ENCODE measurements at regions not wholly inside any gene's neighbourhood (a gene's known extent, or its start where the extent isn't known, plus 50 kb on each side); places are given as distances from the start of the nearest gene placed in this dataset.

DNA sequence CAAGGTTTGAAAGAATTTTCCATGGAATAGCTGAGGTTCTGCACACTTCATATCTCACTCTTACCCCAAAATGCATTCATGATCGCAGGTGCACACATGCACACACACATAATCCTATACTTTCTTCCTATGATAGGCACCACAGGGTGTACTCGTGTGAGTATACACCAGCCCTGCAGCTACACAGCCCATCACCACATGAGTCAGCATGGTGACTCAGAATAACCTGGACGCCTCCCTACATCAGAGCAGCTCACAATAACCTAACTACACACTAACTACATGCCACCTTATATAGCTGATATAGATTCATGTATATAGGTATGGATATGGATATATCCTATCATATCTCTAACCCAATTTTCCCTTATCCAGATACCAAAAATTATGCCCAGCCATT lies 850.2 kb upstream of the TMEM132C start:
- Histone ChIP-seq H3K4me3 (no peak overlapping the region), H3K4me1 (replicated peaks) (no peaks in the 10 kb centered on the region), H3K27me3 (replicated peaks; ENCODE audit: insufficient read depth) (no peaks in the 10 kb centered on the region), H3K27ac (no peak overlapping the region), H3K36me3 (no peaks in the 10 kb centered on the region), H3K9me3 (no peaks in the 10 kb centered on the region)
- DNase-seq (ENCODE audit: low spot score), result no peak
- intact Hi-C loops (cut with DNase I), result no loop called here
- 93% methylated on average over 3 of the region's 3 CpGs for WGBS
- TF ChIP-seq POLR2AphosphoS5 (IDR thresholded peaks at IDR 0.05) (no peak), POLR2A (IDR thresholded peaks at IDR 0.05) (no peak)
- TF ChIP-seq, protein P1, sequence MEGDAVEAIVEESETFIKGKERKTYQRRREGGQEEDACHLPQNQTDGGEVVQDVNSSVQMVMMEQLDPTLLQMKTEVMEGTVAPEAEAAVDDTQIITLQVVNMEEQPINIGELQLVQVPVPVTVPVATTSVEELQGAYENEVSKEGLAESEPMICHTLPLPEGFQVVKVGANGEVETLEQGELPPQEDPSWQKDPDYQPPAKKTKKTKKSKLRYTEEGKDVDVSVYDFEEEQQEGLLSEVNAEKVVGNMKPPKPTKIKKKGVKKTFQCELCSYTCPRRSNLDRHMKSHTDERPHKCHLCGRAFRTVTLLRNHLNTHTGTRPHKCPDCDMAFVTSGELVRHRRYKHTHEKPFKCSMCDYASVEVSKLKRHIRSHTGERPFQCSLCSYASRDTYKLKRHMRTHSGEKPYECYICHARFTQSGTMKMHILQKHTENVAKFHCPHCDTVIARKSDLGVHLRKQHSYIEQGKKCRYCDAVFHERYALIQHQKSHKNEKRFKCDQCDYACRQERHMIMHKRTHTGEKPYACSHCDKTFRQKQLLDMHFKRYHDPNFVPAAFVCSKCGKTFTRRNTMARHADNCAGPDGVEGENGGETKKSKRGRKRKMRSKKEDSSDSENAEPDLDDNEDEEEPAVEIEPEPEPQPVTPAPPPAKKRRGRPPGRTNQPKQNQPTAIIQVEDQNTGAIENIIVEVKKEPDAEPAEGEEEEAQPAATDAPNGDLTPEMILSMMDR (IDR thresholded peaks at IDR 0.05), result no peak

DNA sequence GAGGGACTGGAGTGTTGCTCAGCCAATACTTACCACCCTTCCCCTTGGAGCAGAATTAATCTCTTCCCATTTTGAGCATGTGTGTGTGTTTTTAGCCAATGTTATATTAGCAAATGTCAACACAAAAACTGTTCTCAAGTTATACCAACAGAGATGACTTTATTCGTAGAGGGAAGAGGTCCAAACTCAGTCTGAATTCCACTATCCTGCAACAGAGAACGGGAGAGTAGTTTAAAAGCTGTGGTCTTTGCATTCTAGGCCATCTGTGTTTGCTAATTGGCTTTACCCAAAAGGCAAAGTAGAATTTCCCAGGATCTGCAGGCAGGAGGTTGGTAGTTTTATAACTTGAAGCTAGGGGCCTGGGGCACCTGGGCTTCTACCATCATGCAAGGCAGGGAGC lies 847.9 kb upstream of the TMEM132C start:
- DNase-seq (ENCODE audit: low spot score), result no peak
- TF ChIP-seq POLR2AphosphoS5 (IDR thresholded peaks at IDR 0.05), result no peak
- no peak for TF ChIP-seq POLR2A (IDR thresholded peaks at IDR 0.05)
- TF ChIP-seq, protein P1 (IDR thresholded peaks at IDR 0.05), result no peak
- H3K36me3 ChIP-seq, result no peaks in the 10 kb centered on the region
- H3K9me3 ChIP-seq, result no peaks in the 10 kb centered on the region
- intact Hi-C loops (cut with DNase I), result no loop called here
- H3K4me1 ChIP-seq (replicated peaks), result no peaks in the 10 kb centered on the region
- no peaks in the 10 kb centered on the region for H3K27me3 ChIP-seq (replicated peaks; ENCODE audit: insufficient read depth)
- no peak overlapping the region for H3K4me3 ChIP-seq
- 83% methylated on average over 2 of the region's 2 CpGs for WGBS
- H3K27ac ChIP-seq, result no peak overlapping the region

DNA sequence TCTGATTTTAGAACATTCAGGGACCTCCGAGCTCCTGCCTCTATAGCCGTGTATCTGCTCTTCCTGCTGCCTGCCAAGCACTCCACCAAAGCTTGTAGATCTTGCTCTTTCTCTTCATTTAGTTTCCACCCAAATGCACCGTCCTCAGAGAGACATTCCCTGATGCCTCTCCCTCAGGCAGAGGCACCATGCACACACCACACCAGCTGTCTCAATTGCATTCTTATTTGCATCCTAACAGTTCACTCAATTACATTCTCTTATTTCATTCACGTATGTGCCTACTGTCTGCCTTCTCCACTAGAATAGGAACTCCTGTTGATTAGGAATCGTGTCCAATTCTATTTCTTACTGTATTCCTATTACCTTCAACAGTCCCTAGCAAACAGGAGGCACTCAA lies 845.4 kb upstream of the TMEM132C start:
- intact Hi-C loops (cut with DNase I), result no loop called here
- H3K27me3 ChIP-seq (replicated peaks; ENCODE audit: insufficient read depth), result no peaks in the 10 kb centered on the region
- DNase-seq (ENCODE audit: low spot score), result no peak
- 83% methylated on average over 5 of the region's 5 CpGs for WGBS
- TF ChIP-seq POLR2A (IDR thresholded peaks at IDR 0.05) (no peak), POLR2AphosphoS5 (IDR thresholded peaks at IDR 0.05) (no peak)
- TF ChIP-seq, protein P1 (IDR thresholded peaks at IDR 0.05), result no peak
- H3K9me3 ChIP-seq, result no peaks in the 10 kb centered on the region
- H3K36me3 ChIP-seq, result no peaks in the 10 kb centered on the region
- no peak overlapping the region for H3K4me3 ChIP-seq
- no peak overlapping the region for H3K27ac ChIP-seq
- no peaks in the 10 kb centered on the region for H3K4me1 ChIP-seq (replicated peaks)

DNA sequence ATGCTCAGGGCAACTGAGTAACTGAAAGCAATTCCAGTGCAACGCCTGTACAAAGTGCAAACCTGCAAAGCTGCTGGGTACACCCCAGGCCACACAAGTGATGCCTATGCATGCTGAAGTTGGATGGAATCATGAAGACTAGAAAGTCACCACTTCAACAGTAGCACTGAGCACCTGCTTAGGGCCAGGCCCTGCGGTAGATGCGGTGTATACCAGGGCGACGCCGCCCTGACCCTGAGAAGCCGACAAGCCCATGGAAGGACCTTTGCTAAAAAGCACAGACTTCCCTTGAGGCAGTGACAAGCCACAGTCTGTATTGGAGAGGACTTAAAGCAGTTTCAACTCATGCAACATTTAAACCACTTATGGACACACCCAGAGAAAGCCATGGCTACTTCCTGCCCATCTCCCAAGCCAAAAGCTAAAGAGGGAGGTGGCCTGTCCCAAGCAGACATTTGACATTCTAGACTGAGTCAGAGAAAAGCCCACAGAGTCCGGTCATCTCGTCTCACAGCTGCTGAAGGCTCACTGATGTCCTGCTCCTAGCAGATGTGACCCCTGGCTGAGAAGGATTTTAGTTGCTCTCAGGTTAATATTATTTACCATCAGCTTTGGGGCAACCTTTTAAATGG lies 843.9 kb upstream of the TMEM132C start:
- no peak overlapping the region for H3K4me3 ChIP-seq
- no peaks in the 10 kb centered on the region for H3K4me1 ChIP-seq (replicated peaks)
- no peak for DNase-seq (ENCODE audit: low spot score)
- no peak overlapping the region for H3K27ac ChIP-seq
- H3K9me3 ChIP-seq, result no peaks in the 10 kb centered on the region
- no peaks in the 10 kb centered on the region for H3K36me3 ChIP-seq
- intact Hi-C loops (cut with DNase I), result no loop called here
- WGBS, result 84% methylated on average over 9 of the region's 9 CpGs
- H3K27me3 ChIP-seq (replicated peaks; ENCODE audit: insufficient read depth), result no peaks in the 10 kb centered on the region
- TF ChIP-seq, protein P1 (IDR thresholded peaks at IDR 0.05), result no peak
- no peak for TF ChIP-seq POLR2A (IDR thresholded peaks at IDR 0.05)
- no peak for TF ChIP-seq POLR2AphosphoS5 (IDR thresholded peaks at IDR 0.05)

DNA sequence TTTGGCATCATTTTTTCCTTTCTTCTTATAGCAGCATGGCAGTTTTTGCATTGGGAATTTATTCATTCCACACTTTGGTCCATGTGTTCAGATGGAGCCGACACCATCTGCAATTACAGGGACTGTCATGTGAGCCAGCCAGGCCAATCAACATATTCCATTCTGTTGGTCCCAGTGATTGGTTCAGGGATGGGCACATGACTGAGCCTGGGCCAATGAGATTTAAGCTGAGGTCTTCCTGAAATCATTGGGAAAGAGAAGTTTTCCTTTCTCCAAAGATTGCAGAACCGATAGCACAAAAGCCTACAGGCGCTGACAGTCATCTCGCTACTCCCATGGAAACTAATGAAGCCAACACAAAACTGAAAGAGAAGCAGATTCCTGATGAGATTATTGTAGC lies 841.5 kb upstream of the TMEM132C start:
- Histone ChIP-seq H3K27ac (no peak overlapping the region), H3K27me3 (replicated peaks; ENCODE audit: insufficient read depth) (no peaks in the 10 kb centered on the region), H3K4me1 (replicated peaks) (no peaks in the 10 kb centered on the region), H3K9me3 (no peaks in the 10 kb centered on the region), H3K4me3 (no peak overlapping the region), H3K36me3 (no peaks in the 10 kb centered on the region)
- TF ChIP-seq, protein P1 (IDR thresholded peaks at IDR 0.05), result no peak
- TF ChIP-seq POLR2AphosphoS5 (IDR thresholded peaks at IDR 0.05) (no peak), POLR2A (IDR thresholded peaks at IDR 0.05) (no peak)
- DNase-seq (ENCODE audit: low spot score), result no peak
- 74% methylated on average over 4 of the region's 4 CpGs for WGBS
- intact Hi-C loops (cut with DNase I), result no loop called here

Data from prostate gland (tissue), 2 donors.